Activated naive CD4-positive, alpha-beta T cell treated with Interleukin-2 at 50 U/mL for 16 hours (primary cell): ENCODE measurements at regions not wholly inside any gene's neighbourhood (a gene's known extent, or its start where the extent isn't known, plus 50 kb on each side); places are given as distances from the start of the nearest gene placed in this dataset.
"Not testable (repeated sequence)": the region's sequence is repeated elsewhere in the genome, so short reads cannot be mapped to it uniquely, and the experiment has no call there.

ENCODE experiments used
- DNase-seq: peaks from one replicate; pipeline ENCODE4 v3.0.0-alpha.2; 2020

DNA sequence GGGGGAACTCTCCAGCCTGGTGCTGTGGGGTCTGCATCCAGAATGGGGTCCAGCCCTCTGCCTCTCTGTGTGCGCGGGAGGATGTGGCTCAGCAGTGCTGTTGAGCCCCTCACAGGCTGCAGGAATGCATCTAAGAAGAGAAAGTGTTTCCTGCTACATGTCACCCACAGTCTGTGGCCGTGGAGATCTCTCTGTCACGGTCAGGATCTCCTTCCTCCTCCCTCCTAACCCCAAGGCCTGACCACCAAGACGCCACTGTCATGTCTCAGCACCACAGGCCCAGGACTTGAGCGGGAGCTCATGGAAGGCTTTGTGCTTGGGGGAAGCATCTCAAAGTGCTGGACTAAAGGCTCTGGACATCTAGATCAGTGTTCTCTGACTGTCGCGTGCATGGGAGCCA, 90.1 kb downstream of the SREK1 start:
- DNase-seq: no peak

DNA sequence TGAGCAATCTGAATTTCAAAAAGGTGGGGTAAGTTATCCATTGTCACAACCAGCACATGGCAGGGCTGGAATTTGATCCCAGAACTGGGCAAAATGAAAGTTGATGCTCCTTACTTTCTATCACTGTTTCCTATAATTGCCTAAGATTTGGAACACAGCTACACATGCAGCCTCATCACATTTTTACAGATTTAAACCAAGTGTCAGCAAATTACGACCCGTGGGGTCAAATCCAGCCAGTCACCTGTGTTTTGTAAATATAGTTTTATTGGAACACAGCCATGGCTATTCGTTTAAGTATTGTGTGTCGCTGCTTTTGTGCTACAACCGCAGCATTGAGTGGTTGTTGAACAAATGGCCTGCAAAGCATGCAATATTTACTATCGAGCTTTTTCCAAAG, 94.3 kb downstream of the SREK1 start:
- no peak for DNase-seq

DNA sequence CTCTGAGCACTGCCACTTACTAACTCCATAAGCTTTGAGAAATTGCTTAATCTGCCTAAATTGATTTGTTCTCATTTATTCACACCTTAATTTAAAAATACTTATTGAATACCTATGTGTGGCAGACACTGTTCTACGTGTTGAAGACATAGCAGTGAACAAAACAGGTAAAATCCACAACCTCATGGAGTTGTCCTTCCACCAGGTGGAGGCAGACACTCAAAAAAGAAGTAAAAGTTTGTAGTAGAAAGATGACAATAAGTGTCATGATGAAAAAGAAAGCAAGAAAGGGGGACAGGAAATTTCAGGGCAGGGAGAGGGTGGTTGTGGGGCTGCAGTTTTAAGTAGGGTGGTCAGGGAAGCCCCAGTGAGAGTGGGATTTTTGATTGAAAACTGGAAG, 94.9 kb downstream of the SREK1 start:
- no peak for DNase-seq

DNA sequence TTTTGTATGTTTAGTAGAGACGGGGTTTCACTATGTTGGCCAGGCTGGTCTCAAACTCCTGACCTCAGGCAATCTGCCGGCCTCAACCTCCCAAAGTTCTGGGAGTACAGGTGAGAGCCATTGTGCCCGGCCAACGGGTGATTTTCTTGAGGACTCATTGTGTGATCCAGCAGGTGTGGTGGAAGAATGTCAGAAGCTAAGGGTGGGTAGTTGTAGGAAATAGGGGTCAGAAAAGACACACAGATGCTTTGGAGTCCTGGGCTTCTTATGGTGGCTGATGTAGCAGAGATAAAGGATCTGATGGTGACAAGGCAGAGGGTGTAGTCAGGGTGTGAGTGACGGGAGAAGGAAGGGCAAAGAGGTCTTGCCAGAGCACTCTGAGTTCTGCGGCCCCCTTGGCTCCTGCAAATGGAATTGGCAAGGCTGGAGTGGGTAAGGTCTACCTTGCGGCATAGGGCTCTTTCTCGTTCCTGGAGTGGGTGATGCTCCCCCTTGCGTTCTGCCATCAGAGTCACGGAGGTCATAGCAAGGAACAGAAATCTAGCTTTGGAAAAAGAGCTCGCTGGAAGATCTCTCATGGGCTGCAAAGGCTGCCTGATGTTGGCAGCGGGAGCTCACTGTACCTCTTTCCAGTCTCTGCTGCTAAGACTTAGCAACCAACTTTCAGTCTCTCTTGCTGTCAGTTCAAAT, 97.2 kb downstream of the SREK1 start:
- no peak for DNase-seq

DNA sequence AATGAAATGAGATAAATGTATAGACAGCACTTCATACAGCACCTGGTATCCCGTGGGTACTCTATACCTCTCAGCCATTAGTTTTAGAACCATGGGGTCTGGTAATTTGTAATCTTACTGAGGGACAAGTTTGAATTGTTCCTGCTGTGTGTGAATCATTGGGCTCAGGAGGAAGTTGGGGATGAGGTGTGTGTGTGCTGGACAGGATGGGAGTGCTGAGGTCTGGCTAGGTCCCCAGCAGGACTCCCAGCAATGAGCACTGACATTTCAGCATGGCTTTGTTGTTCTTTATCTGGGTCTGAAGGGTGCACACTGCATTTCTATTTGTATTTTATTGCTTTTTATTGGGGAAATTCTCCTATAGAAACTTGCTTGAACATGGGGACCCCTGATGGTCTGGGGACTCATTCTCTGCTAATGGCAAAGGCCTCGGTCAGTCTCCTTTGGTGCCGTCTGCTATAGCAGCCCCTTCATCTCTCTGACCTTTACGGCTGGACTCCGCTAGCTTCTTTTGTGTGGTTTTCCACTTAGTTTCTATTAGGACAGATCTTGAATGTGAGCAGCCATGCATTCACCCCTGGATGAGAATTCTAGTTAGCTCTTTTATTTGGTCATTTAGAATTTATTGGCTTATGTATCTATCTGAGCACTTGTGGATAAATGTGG, 98.1 kb downstream of the SREK1 start:
- DNase-seq: no peak

DNA sequence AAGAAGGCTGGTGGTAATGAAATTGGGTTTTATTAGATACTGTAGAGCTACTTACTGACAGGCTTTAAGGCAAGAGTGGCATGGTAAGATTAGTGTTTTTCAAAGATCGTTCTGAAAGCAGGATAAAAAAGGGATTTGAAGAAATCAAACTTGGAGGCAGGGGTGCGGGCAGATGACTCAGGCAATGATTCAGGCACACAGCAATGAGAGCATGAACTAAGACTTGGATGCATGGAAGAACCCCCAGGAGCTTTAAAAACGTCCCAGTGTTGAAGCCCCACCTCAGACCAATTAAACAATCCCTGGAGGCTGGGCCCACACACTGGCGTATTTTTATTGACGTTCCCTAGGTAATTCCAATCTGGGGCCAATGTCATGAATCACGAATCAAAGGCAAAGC, 102.5 kb downstream of the SREK1 start:
- no peak for DNase-seq

DNA sequence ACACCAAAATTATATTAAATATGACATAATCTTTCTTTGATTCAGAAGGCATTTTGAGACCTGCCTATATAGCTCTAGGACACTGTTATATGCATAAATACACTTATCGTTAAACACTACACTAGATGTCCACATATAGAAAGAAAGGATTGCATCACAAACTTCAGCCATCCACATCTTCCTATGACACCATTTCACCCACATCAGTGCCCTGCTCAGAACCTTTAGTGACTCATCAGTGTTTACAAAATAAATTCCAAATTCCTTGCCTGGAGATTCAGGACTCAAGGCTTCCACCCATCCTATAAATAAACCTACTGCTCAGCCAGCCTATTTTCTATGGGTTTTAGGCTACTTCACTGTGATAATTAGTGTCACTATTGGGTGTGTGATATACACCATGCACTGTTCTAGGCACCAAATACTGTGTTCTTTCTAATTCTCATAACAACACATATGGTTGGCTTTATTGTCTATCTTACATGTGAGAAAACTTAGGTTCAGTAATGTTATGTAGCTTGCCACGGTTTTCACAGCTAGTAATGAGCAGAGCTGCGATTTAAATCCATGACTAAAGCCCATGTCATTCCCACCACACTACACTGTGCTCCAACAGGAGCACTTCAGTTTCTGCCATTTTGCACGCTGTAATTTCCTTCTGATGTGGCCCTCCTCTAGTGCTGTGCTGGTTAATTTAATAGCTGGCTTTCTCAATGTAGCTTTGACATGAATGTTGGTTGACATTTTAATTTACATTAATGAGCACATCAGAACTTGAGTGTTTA, 103.3 kb downstream of the SREK1 start:
- no peak for DNase-seq

DNA sequence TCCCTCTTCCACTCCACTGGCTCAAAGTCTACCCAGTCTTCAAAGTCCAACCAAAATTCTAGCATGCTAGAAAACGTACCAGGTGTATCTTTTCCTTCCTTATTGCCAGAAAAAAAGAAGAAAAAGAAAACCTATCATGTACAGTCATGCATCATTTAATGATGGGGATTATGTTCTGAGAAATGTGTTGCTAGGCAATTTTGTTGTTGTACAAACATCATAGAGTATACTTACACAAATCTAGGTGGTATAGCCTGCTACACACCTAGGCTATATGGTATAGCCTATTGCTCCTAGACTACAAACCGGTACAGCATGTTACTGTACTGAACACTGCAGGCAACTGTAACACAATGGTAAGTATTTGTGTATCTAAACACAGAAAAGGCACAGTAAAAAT, 104.8 kb downstream of the SREK1 start:
- DNase-seq: no peak

DNA sequence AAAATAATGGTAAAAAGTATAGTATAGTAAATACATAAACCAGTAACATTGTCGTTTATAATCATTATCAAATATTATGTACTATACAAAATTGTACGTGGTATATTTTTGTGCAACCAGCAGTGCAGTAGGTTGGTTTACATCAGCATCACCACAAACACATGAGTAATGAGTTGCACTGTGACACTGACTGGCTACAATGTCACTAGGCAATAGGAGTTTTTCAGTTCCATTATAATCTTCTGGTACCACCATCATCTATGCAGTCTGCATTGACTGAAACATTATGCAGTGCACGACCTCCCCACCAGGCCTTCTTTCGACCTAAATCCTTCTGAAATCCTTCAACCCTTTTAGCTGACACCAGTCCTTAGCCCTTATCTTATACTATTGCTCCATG, 105.8 kb downstream of the SREK1 start:
- no peak for DNase-seq

DNA sequence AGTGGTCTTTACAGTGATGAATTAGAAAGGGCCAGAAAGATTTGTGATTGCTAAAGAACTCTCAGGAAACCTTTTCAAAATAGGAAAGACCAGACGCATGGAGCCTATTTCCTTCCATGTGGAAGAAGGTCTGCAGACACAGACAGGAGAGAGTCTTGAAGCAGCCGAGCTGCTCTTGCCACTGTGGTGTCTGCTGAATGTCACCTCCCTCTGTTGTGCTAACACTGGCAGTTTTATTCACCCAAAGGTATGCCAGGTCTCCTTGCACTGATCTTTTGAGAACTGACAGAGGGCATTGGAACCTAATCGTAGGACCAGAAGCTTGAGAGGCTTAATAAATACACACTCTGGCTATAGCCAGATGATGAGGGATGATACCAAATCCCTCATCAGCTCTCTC, 108.7 kb downstream of the SREK1 start:
- DNase-seq: no peak

DNA sequence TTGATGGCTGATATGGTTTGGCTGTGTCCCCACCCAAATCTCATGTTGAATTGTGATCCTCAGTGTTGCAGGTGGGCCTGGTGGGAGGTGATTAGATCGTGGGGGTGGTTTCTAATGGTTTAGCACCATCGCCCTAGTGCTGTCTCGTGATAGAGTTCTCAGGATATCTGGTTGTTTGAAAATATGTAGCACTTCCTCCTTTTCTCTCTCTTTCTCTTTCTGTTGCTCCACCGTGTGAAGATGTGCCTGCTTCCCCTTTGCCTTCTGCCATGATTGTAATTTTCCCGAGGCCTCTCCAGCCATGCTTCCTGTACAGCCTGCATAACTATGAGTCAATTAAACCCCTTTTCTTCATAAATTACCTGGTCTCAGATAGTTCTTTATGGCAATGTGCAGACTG, 111.6 kb downstream of the SREK1 start:
- no peak for DNase-seq

DNA sequence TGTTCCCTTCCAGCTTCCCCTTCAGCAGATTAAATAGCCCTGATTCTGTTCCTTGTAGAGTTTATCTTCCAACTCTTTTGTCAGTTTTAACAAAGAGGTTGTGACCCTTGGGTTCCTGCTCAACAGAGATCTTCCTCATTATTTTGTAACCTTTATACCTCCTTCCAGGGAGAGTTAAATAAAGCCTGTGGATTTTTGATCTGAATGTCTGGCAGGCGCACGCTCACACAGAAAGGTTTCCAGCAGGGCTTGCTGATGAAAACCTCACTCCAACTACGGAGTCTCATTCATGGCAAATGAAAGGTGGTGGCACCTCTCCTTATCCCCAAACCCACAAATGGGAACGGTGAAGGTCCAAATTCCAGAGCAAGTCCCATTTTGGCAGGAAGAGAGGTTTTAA, 129.0 kb downstream of the SREK1 start:
- no peak for DNase-seq

DNA sequence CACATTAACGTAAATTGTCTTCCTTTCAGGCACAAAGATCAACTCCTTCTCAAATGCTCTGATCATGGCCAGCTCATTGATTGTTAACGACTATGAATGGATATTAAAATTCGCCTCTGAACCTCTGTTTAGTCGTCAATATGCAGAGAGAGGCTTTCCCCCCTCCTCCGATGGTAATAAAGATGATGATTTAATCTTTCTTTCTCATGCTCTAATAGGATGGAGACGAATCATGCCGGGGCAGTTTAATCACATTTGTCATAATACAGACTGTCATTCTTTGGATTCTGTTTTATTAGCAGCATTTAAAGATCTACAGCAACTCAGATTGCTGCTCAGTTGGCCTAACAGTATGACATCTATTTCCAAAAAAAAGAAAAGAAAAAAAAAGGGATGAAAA, 132.9 kb downstream of the SREK1 start:
- DNase-seq: no peak

DNA sequence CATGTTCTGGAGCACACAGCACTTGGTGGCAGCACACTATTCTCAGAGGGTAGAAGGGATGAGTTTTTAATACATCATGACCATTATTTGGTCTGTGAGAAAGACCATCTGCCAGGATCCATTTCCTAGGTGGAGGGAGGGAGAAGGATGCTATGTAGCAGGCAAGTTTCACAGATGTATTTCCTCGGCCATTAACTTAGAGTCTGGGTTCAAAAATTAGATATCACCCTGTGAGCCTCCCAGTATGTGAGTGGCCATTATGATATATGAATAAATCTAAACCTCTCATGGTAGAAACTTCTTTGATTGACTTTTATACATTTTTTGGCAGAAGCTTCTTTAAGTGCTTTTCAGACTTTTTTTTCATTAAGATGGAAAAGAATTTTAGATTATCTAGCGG, 133.9 kb downstream of the SREK1 start:
- no peak for DNase-seq

DNA sequence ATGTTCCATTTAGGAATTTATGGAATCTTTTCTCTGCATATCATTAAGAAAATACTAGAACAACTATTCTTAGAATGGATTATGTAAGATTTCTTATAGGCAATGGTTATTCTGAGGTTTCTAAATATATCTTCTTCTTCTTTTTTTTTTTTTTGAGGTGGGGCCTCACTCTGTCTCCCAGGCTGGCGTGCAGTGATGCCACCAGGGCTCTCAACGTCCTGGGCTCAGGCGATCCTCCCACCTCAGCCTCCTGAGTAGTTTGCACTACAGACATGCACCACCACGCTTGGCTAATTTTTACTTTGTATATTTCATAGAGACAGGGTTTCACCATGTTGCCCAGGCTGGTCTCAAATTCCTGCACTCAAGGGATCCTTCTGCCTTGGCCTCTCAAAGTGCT, 137.2 kb downstream of the SREK1 start:
- DNase-seq: no peak

DNA sequence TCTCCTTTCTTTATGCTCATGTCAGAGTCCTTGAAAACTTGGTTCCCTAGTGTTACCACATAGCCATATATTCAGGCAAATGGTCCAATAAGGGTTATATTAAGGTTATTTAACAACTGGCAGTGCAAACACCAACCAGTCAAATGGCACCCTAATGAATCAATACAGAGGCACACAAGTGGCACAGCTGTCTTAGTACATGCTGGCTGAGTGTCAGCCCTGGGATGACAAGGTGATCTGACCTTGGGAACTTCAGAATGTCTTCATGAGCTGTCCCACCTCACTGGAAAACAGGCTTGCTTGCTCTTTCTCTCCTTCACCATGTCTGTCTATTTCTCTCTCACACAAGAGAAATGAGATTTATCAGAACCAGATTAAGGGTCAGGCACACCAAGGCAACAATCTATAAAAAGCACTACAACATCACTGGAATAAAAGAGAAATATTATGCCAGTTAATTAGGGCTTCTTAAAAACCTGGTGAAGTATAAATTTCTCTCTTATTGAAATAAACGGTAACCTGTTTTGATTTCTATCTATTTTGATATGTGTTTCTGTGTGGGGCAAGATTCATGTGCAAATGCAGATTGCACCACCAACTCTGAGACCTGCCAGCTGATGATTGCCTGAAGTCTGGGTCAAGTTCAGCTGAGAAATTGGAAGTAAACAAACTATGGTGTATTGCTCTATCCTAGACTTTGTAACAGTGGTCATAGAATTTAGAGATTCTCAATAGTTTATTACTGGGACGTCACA, 140.7 kb downstream of the SREK1 start:
- no peak for DNase-seq

DNA sequence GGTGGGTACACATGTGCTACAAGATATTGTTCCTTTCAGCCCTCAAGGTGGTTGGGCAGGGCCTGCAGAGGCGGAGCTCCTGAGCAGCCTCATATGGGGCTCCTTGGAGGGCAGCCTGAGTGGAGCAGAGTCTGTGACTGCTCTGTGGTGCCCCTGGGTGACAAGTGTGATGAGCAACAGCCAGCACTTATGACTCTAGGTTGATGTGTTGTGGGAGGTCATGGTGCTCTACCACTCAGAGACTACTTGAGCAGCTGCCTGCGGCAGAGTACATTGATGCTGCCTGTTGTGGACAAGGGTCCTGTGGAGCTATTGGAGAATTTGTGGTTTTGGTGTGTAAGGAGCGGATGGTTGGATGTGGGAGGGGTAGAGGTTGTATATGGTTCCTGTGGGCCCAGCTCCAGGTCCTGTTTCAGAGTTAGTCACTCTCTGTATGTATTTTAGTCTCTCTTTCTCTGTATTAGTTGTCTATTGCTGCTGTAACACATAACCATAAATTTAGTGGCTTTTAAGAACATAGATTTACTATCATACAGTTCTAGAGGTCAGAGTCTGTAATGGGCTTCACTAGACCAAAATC, 141.3 kb downstream of the SREK1 start:
- DNase-seq: no peak

DNA sequence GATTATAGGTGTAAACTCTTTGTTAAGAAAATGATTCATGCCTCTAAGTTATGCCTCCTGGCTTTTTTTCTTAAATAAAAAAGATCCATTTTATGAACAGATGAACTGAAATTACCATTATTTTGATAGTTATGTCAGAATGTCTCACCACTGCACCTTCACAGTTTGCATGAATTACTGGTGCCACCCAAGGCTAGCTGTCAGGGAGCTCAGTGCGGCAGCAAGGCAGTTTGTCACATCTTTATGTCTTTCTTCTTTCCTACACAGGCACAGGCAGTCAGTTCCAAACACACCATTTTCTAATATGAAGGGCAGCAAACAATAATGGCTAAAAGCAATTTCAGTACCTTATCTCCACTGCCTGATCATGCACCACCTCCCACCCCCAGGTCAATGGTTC, 147.7 kb downstream of the SREK1 start:
- no peak for DNase-seq

DNA sequence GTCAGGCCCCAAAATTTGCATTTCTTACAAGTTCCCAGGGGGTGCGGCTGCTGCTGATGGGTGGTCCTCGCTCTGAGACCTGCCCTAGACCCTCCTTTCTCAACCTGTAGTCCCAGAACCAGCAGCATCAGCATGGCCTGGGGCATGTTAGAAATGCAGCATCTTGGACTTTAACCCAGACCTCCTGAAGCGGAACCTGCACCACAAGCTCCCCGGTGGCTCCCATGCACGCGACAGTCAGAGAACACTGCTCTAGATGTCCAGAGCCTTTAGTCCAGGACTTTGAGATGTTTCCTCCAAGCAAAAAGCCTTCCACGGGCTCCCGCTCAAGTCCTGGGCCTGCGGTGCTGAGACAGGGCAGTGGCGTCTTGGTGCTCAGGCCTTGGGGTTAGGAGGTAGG, 149.8 kb downstream of the SREK1 start:
- not testable (repeated sequence) for DNase-seq

DNA sequence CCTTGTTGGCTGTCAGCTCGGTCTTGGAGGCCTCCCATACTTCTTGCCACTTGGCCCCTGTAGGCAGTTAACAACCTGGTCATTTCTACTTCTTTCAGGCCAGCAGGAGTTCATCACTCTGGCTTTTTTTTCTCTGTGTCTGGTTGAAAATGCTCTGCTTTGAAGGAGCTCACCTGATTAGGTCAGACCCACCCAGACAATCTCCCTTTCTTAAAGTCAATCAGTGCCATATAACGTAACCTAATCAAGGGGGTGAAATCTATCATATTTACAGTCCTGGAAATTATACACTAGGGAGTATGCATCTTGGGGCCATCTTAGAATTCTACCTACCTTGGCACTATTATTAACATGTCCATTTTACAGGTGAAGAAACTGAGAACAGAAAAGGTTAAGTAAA, 155.4 kb downstream of the SREK1 start:
- DNase-seq: no peak

DNA sequence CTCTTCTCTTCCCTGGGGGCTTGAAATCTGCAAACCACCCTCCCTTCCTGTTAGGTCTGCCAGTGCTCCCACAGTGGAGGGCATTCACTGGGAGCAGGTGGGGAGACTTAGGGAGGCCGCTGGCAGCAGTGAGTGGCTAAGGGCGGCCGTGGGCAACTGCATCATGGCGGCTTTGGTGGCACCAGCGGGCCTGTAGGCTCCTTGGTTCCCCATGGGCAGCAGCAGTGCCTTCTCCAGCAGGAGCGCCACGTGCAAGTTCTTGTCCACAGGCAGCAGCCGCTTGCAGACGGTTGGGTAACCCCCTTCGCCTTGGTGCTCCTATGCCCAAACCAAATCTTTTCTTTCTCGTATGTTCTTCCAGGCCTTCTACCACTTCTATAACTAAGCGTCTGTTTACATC, 158.2 kb downstream of the SREK1 start:
- no peak for DNase-seq

DNA sequence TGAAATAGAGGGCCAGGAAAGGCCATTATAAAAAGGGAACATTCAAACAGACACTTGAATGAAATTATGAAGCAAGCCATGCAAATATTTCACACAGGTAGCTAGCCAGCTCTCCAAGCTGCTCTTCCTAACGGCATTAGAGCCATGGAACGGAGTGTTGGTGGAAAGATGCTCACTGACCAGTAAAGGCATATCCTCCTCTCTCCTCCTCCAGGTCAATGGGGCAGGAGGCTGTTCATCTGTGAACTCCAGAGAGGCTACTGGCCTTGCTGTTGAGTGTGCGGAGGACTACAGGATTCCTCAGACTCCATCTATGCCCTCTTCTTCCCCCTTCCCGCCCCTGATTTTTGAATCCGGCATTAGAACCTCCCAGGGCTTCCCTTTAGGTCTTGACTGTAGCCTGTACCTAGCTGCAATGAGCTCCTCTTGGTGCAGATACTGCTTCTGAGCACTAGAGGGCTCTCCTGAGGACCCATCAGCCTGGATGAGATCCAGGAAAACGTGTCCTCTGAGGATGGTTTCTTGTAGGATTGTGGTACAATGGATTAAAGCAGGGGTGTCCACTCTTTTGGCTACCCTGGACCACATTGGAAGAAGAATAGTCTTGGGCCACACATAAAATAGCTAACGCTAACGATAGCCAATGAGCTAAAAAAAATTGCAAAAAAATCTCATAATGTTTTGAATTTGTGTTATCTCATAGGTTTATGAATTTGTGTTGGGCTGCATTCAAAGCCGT, 162.2 kb downstream of the SREK1 start:
- peak; percentile 21 for DNase-seq
